CD4-positive, alpha-beta T cell treated with Interleukin-2 at 100 ng/mL for 4 hours (primary cell): ENCODE measurements at regions not wholly inside any gene's neighbourhood (a gene's known extent, or its start where the extent isn't known, plus 50 kb on each side); places are given as distances from the start of the nearest gene placed in this dataset.
"Not testable (repeated sequence)": the region's sequence is repeated elsewhere in the genome, so short reads cannot be mapped to it uniquely, and the experiment has no call there.

Experiments used
- DNase-seq: peaks from one replicate; pipeline ENCODE4 v3.0.0-alpha.2; 2020; ENCODE audit warnings: low spot score

GRCh38 chr2:59177748-59178147 lies 936.6 kb upstream of the FANCL start:
- no peak for DNase-seq

GRCh38 chr2:59176737-59177136 lies 935.6 kb upstream of the FANCL start:
- no peak for DNase-seq

- DNase-seq: no peak
These were observed 933.6 kb upstream of the FANCL start for GRCh38 chr2:59174536-59175243.

DNA sequence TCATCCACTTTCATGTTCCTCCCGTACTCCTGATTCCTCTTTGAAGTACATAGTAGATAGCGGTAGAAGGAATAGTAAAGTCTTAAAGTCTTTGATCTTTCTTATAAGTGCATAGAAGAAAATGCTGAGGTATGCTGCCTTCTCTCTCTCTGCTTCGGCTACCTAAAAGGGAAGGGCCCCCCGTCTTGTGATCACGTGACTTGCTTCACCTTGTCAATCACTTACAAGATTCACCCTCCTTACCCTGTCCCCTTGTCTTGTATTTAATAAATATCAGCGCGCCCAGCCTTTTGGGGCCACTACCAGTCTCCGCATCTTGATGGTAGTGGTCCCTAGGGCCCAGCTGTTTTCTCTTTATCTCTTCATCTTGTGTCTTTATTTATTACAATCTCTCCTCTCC lies 932.2 kb upstream of the FANCL start:
- DNase-seq: no peak

GRCh38 chr2:59171019-59171418 lies 929.9 kb upstream of the FANCL start:
- no peak for DNase-seq

GRCh38 chr2:59168766-59169165 lies 927.6 kb upstream of the FANCL start:
- no peak for DNase-seq

- no peak for DNase-seq
These were observed 926.4 kb upstream of the FANCL start for GRCh38 chr2:59167514-59167913.

DNA sequence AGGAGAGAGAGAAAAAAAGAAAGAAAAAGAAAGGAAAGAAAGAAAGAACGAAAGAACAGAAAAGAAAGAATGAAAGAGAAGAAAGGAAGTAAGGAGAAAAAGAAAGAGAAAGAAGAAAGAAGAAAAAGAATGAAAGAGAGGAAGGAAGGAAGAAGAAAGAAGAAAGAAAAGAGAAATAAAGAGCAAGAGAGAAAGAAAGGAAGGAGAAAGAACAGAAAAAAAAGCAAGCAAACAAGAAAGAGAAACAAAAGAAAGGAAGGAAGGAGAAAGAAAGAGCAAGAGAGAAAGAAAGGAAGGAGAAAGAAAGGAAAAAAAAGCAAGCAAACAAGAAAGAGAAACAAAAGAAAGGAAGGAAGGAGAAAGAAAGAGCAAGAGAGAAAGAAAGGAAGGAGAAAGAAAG lies 916.8 kb upstream of the FANCL start:
- not testable (repeated sequence) for DNase-seq

- DNase-seq: no peak
These were observed 910.7 kb upstream of the FANCL start for GRCh38 chr2:59151805-59152204.

GRCh38 chr2:59150217-59150849 lies 909.2 kb upstream of the FANCL start:
- no peak for DNase-seq

GRCh38 chr2:59149271-59149670 lies 908.1 kb upstream of the FANCL start:
- DNase-seq: no peak

DNA sequence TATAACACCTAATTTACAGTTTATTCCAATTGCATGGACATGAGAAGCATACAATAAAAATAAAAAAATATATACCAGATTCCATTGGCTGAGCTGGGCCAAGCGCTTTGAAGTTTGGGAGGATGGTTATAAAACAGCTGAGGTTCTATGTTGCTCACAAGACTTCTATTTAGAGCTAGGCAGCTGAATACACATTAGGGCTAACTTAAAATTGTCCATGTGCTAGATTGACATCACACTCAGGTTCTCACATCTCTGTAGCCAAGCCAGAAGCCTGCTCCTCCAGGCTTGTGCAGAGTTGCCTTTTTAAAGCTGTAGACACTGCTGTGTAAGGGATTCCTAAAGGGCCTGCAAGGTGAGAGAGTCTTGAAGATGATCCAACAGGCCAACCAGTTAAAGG lies 871.1 kb upstream of the FANCL start:
- no peak for DNase-seq

- no peak for DNase-seq
These were observed 855.8 kb upstream of the FANCL start for GRCh38 chr2:59096973-59097372.

- no peak for DNase-seq
These were observed 852.4 kb upstream of the FANCL start for GRCh38 chr2:59093571-59093970.

DNA sequence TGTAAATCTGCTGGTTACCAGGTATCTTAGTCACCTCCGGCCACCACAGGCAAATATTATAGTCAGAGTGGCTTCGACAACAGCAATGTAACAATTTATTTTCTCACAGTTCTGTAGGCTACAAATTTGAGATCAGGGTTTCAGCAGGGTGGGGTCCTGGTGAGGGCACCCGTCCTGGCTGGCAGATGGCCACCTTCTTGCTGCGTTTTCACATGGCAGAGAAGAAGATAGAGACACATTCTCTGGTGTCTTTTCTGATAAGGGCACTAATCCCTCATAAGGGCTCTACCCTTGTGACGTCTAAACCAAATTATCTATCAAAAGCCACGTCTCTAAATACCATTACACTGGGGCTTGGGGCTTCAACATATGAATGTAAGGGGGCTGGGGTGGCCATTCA lies 843.2 kb upstream of the FANCL start:
- DNase-seq: no peak

DNA sequence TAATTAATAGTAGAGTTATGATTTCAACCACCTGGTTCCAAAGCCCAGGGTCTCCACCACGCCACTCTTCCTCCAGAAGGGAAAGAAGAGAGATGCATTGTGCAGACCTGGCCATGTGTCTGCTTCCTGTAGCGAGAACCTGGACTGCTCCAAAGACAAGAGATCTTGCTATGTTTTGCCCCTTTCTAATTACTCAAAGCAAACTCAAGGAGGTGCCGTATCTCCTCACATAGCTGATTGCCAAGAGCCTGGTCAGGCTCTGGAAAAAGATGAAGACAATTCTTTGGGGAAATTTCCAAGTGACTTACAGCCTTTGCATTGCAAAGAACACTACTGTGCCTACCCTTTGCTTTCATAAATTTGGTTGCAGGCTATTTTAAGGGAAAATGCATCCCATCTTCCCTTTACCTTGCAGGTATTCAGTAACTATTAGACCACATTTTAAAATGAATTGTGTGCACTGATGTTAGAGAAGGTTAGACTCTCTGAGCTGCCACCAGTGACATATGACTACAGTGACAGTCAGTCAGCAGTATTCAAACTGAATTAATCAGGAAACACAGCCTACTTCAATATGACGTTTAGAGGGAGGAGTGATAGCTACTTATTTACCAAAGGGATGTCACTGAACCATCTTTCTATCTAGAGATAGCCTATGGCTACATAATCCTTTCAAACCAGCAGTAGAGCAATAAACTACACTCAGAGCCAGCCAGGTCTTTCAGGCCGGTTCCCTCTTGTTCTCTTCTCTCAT lies 842.1 kb upstream of the FANCL start:
- no peak for DNase-seq

DNA sequence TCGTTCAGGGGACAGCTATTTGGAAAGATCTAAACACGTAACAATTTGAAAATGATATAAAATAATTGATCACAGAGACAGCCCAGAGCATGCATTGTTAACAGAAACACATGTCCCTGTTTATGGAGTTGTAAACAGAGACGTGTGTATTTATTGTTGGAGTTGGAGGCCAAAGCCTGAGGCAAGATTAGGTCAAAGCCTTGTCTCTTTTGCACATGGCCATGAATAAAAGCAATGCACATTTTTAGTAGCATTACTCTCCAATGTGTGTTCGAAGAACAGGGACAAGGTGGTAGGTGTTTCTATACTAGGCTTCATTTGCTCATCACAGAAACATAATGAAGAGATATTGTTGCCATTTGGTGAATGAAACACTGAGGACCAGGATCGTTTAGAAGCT lies 841.5 kb upstream of the FANCL start:
- no peak for DNase-seq

DNA sequence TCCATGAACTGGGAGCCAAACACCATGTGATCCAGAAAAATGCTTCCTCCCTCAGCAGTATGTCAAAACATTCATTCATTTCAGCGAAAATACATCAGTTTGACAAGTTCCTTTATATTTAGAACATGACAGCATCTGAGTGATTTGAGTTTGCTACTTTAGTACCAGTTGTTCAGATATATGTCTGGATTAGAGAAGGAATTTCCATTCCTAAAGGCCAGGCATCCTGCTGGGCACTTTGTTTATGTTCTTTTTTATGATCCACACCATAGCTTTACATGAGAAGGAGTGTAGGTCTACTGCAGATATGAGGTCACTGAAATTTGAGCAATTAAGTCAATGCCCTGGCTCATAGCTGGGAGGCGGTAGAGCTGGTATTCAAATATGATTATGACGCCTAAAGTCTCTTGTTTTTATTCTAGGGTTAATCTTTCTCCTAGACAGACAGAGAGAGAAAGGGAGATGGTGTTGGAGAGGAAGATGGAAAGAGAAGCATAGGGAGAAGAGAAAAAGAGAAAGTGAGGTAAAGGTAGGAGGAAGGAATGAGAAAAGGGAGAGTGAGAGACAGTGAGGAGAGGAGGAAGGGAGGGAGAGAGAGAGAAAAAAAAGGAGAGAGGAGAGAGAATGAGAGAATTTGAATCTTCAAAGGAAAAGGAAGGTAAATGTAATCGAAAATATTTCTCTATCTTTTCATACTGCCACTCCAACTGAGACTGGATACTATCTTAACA lies 839.5 kb upstream of the FANCL start:
- DNase-seq: no peak

DNA sequence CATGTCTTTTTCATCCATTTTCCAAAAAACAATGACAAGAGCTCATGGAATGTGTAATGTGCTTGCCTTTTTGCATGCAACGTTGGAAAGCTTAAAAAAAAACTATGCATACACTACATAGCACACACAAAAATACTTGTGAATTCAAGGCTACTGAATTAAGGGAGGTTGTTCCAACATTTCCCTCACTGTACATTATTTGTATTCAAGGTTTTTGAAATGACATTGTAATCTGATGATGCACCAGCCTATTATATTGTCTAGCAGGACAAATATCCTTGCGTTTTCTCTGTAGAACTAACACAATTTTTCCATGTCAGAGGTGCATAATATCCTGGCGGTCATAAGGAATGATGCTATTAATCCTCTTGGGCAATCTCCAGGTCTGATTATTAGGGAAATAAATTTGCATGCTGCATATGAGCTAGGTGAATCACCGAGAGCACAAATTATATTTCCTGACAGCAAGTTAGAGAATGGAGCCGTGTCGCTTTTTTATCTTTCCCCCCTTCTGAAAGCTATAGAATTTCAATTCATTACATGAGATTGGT lies 836.9 kb upstream of the FANCL start:
- DNase-seq: no peak

GRCh38 chr2:59077026-59077725 lies 836.1 kb upstream of the FANCL start:
- no peak for DNase-seq

DNA sequence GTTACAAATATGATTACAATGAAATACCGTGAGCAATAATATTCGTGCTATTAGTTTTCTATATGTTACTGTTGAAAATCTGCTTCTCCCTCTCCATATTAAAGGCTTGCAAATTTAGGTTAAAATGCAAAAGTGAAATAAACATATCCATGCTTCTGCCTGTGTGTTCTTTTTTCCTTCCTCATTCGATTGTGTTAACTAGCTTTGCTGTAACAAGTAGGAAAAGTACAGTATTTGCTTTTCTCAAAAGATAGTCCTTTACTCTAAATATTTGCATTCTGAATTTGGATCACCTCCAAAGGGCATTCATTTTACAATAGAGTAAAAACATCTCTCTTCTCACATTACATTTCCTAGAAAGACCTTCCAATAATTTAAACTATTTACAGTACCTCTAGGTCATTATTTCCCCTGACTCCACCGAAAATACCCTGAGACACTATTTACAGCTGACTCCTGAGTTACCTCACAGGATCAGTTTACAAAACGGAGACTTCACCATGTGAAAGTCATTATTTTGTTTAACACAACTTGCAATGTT lies 835.0 kb upstream of the FANCL start:
- no peak for DNase-seq
